Mammary epithelial cell (primary cell): ENCODE measurements at regions not wholly inside any gene's neighbourhood (a gene's known extent, or its start where the extent isn't known, plus 50 kb on each side); places are given as distances from the start of the nearest gene placed in this dataset.

Experiments
- EZH2 ChIP-seq: IDR thresholded peaks from 2 replicates; pipeline ENCODE4 v1.6.1; 2012; ENCODE audit warnings: low read length, inconsistent platforms, borderline replicate concordance
- TF ChIP-seq, protein P1 (sequence below), 2 donors: IDR thresholded peaks in 1 of 2; conservative IDR thresholded peaks in 1 of 2; 2 replicates each; pipeline ENCODE4 v1.5.1; 2011 to 2012; ENCODE audit warnings: inconsistent platforms in 2 of 2, low read length in 2 of 2, mild to moderate bottlenecking in 2 of 2, control low read depth in 1 of 2, low read depth in 1 of 2; ENCODE audit not compliant: insufficient read depth in 1 of 2; ENCODE audit errors: extremely low read depth in 1 of 2

DNA sequence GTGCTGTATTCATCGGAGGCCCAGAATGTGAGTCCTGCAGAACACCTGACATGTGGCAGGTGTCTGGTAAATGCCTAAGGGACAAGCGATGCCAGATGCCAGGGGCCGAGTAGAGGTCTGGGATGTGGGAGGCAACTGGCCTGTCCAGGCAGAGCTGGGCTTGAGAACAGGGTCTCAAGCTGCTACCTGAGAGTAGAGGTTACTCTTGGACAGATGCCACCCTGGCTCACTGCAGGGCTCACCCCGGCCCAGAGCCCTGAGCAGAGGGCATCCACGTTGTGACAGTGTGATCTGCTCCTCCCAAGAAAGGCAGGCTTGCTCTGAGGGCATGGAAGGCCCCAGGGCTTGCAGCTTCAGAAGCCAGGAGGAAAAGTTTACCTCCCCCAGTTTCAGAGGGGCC, 692.0 kb upstream of the ID2 start:
- no peak for TF ChIP-seq EZH2
- TF ChIP-seq, protein P1, sequence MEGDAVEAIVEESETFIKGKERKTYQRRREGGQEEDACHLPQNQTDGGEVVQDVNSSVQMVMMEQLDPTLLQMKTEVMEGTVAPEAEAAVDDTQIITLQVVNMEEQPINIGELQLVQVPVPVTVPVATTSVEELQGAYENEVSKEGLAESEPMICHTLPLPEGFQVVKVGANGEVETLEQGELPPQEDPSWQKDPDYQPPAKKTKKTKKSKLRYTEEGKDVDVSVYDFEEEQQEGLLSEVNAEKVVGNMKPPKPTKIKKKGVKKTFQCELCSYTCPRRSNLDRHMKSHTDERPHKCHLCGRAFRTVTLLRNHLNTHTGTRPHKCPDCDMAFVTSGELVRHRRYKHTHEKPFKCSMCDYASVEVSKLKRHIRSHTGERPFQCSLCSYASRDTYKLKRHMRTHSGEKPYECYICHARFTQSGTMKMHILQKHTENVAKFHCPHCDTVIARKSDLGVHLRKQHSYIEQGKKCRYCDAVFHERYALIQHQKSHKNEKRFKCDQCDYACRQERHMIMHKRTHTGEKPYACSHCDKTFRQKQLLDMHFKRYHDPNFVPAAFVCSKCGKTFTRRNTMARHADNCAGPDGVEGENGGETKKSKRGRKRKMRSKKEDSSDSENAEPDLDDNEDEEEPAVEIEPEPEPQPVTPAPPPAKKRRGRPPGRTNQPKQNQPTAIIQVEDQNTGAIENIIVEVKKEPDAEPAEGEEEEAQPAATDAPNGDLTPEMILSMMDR (conservative IDR thresholded peaks at IDR 0.05 in 1 of 2, IDR thresholded peaks at IDR 0.05 in 1 of 2; ENCODE audit: extremely low read depth in 1 of 2, insufficient read depth in 1 of 2, low read depth in 1 of 2, low read length in 2 of 2) = no peak
